Omental fat pad (tissue), 3 donors: ENCODE measurements at regions not wholly inside any gene's neighbourhood (a gene's known extent, or its start where the extent isn't known, plus 50 kb on each side); places are given as distances from the start of the nearest gene placed in this dataset.

Source experiments
- ATAC-seq: fragments of 150-250 bp; one replicate; pipeline ENCODE4 v1.9.1; 2016; ENCODE audit warnings: mild to moderate bottlenecking, moderate library complexity; ENCODE audit not compliant: low FRiP score
- DNase-seq: peaks from one replicate; pipeline ENCODE4 v3.0.0-alpha.2; 2019; ENCODE audit warnings: low spot score
- CTCF ChIP-seq, 3 donors: fragments of 450-650 bp; IDR thresholded peaks; one replicate each; pipeline ENCODE4 v1.5.1; 2016 to 2017; ENCODE audit warnings: antibody characterized with exemption in 3 of 3, mild to moderate bottlenecking in 3 of 3, moderate library complexity in 2 of 3

- DNase-seq (no peak), ATAC-seq (no peak)
- no peak for TF ChIP-seq CTCF (IDR thresholded peaks at IDR 0.05)
Observed at GRCh38 chr20:51306081-51306480, 236.4 kb downstream of the NFATC2 start.

- DNase-seq (no peak), ATAC-seq (no peak)
- TF ChIP-seq CTCF (IDR thresholded peaks at IDR 0.05), result no peak
Observed at GRCh38 chr20:51305316-51306052, 237.0 kb downstream of the NFATC2 start.

- no peak for TF ChIP-seq CTCF (IDR thresholded peaks at IDR 0.05)
- ATAC-seq, result no peak
Observed at GRCh38 chr20:51303731-51304670, 238.5 kb downstream of the NFATC2 start.

GRCh38 chr20:51301026-51301425, 241.5 kb downstream of the NFATC2 start:
- ATAC-seq, result no peak
- DNase-seq, result no peak
- TF ChIP-seq CTCF (IDR thresholded peaks at IDR 0.05), result no peak

More at GRCh38 chr20:51303731-51304670, 238.5 kb downstream of the NFATC2 start:
- no peak for DNase-seq

- no peak for TF ChIP-seq CTCF (IDR thresholded peaks at IDR 0.05)
- ATAC-seq, result no peak
- no peak for DNase-seq
Observed at GRCh38 chr20:51300104-51300503, 242.4 kb downstream of the NFATC2 start.

GRCh38 chr20:51299413-51299812, 243.1 kb downstream of the NFATC2 start:
- no peak for TF ChIP-seq CTCF (IDR thresholded peaks at IDR 0.05)
- DNase-seq (no peak), ATAC-seq (no peak)
